Upper lobe of left lung (tissue), 4 donors: ENCODE measurements at regions not wholly inside any gene's neighbourhood (a gene's known extent, or its start where the extent isn't known, plus 50 kb on each side); places are given as distances from the start of the nearest gene placed in this dataset.

ENCODE experiments used
- CTCF ChIP-seq, 6 experiments: fragments of 450-650 bp in 4 of 6; fragments of 200-600 bp in 2 of 6; sonication (generic) in 2 of 6; IDR thresholded peaks; one replicate each; pipeline ENCODE4 v1.5.1; 2016 to 2019; ENCODE audit warnings: antibody characterized with exemption in 6 of 6
- EP300 ChIP-seq, 4 donors: sonication (generic); formaldehyde crosslinking; IDR thresholded peaks; one replicate each; pipeline ENCODE4 v1.5.1; 2017; ENCODE audit warnings: antibody characterized with exemption in 4 of 4, control low read depth in 2 of 4
- POLR2AphosphoS5 ChIP-seq, 2 donors: sonication (generic); formaldehyde crosslinking; IDR thresholded peaks; one replicate each; pipeline ENCODE4 v1.5.1; 2017; ENCODE audit warnings: antibody characterized with exemption in 2 of 2

GRCh38 chr5:142395334-142395733 lies 70.5 kb upstream of the SPRY4 start:
- no peak for TF ChIP-seq EP300 (IDR thresholded peaks at IDR 0.05)
- no peak for TF ChIP-seq CTCF (IDR thresholded peaks at IDR 0.05)
- TF ChIP-seq POLR2AphosphoS5 (IDR thresholded peaks at IDR 0.05) = no peak
